ENCODE measurements at regions not wholly inside any gene's neighbourhood (a gene's known extent, or its start where the extent isn't known, plus 50 kb on each side); places are given as distances from the start of the nearest gene placed in this dataset.

DNA sequence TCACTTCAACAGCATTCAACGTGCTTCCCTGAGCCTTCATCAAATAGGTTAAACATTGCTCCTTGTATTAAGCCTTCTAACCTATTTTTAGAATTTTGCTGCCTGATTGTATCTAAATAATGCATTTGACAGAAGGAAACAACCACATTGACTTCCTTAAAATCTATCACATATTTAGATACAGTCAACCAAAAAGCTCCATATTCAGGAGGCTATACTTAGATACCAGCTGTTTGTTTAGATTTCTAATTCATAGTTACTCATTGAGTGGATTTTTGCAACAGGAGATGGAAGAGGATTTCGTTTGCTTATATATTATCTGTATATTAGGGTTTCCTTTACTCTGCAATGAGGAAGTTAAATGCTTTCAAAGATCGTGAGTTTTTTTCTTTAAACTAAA, 241.1 kb upstream of the PPP1R2C start:
- DNase-seq = no peak

DNA sequence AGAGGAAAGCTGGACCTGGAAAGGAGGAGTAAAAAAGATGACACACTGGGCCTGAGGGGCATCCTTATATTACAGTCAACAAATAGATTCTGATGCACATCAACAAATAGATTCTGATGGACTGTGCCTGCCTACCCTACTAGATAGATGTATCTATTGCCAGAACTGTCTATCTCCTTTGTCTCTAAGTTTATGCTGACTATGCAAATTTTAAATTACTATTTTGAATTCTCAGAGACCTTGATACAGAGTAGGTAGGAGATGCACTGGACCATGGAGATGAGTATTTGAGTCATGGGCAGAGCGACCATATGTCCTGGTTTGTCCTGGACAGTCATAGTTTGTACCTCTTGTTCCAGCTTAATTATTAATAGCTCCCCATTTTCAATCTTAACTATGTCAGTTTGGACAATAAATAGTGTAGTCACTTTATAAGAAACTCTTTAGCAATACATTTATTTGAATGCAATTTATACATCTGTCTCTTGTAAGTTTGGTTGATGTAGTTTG, 247.9 kb upstream of the PPP1R2C start:
- DNase-seq = no peak

DNA sequence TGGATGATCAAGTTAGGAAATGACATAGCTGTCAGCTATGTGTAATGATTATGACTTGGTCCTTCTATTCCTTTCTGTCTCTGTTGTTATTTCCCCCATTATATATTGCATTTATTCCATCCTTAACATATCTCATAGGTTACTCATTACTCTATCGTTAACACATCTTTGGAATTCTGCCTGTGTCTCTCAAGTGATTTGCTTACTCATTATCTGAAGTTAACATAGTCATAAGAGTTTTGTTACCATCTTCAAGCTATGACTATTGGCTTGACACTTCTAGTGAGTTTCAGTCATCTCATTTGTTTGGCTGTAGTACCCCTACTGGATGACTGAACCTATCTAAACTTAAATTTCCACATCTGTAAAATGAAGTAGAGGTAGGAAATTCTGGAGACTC, 286.1 kb upstream of the PPP1R2C start:
- no peak for DNase-seq

DNA sequence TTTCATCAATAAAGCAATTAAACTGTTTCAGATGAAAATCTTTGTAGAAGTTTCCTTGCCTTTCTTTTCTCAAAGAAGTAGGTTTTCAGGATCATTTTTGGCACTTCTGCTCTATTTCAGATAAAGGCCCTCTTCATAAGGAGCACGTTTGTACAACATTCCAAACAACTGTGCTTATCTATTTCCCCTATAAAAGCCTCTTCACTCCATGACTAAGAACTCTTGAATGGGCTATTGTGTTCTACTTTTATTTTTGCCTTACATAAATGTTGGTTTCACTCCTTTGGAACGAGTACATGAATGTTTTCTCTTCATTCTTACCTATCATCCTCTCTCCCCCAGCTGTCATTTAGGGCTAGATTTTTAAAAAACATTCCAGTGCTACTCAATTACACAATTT, 288.0 kb upstream of the PPP1R2C start:
- DNase-seq = no peak

DNA sequence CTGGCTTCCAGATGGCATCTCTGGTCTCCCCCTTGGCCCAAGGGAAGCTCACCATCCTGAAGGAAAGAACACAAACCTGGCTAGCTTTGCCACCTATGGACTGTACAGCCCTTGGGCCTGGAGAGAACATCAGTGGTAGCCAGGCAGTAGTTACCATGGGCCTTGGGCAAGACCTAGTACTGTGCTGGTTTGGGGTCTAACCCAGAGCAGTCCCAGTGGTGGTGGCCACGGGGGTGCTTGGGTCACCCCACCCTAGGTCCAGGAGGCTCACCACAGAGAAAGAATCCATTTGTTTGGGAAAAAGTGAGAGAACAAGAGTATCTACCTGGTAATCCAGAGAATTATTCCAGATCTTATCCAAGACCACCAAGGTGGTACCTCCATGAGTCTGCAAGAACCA, 290.7 kb upstream of the PPP1R2C start:
- DNase-seq = no peak

DNA sequence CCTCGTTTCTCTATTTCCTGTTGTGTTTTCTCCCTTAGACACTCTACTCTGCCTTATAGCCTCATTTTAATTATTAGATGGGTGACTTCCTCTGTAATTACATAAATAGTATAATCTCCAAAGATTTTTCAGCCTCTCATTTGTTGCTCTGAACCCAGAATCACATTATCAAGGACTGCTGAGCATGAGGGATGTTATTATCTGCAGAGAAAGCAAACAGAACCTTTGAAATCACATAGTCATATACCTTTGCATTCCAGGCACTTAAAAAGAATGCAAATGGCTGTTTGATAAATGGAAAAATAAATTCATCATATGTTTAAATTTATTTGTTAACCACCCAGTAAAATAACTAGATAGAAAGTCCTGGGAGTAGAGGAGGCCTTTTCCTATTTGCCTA, 305.1 kb upstream of the PPP1R2C start:
- DNase-seq = no peak

DNA sequence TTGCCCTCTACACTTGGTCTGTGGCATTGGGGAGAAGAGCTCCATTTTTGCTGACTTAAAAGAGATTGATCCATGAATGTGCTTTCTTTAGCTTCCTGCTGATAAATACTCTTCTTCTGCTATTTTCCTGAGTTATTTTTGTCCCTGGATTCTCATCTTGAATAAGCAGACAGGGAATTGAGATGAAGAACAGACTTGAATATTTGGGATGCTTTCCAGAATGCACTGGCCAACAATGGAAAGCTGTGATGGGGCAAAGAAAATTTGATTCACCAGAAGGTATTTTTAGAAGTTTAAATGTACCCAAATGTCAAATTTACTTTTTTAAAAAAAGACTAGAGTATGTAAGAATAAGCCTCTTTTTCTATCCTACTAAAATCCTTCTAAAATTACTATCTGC, 309.9 kb upstream of the PPP1R2C start:
- no peak for DNase-seq

DNA sequence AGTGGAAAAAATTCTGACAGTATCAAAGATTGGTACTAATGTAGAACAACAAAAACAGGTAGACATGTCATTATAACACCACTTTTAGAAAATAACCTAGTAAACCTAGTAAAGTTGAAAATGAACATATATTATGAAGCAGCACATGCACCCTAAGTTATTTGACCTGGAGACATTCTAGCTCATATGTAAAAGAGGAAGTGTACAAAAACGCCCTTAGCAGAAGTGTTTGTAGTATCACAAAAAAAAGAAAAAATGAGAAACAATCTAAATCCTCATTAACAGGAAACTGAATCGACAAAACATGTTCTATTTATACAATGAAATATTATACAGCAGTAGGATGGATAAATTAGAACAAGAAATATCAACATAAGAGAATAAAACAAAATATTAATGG, 318.9 kb upstream of the PPP1R2C start:
- no peak for DNase-seq

DNA sequence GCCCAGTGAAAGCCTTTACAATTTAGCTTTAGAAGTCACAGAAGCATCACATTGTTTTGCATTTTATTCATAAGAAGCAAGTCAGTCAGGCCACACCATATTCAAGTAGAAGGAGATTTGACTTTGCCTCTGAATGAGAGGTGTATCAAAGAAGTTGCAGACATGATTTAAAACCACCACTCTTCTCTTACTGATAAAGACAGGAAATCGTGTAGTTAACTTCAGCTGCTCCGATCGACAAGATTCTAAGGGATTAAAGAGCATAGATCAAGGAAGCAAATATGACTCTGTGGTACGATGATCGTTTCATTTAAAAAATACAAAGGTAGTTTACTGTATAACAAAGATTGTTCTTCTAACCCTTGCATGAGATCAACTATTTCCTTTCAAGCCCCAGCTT, 328.0 kb upstream of the PPP1R2C start:
- DNase-seq = no peak

DNA sequence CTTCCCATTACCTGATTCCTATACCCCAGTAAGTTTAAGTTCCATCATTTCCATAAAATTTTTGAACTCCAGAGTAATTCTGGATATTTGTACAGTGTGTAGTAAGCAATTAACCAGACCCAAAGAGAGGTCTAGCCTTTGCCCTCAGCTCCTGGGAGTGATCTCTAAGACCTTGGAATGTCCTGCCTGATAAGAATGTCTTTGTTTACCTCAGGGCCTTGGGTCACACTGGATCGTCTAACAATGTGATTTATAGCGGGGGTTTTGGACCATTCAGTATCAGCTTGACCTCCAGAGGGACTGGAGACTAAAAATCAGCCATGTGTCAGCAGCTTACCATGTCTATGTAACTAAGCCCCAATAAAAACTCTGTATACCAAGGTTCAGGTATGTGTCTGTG, 330.9 kb upstream of the PPP1R2C start:
- DNase-seq = no peak

DNA sequence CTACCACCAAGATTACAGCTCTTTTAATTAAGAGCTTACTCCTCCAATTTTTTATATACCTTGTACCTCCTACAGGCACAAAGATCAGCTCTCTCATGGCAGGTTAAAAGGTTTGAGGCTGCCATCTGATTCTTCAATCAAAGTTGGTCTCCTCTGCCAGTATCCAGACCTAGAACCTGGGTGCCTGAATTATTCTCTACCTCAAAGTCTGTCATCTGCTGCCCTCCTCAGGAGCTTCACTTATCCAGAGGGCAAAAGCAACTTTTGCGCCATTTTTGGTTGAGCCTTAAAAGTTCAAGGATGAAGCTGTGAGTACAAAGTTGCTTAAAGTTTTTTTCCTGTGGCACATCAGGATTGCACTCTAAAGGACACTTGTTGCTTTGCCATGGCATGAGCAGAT, 343.7 kb upstream of the PPP1R2C start:
- no peak for DNase-seq

DNA sequence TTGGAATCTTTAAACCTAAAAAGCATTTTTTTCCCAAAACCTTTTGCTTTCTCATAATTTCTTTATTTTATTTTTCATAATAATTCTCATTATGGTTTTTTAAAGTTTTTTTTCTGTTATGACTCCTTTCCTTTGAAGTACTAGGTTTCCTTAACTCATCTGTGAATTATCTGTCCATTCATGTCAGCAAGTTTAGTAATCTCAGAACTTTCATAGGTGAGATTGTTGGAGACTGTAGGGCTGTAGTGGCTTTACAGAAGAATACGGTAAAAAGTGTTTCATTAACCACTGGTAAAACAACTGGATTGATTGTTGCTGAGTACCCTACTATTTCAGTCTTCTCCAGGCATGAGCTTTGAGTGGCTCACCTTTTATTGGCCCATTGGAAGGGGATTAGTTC, 361.7 kb upstream of the PPP1R2C start:
- no peak for DNase-seq

DNA sequence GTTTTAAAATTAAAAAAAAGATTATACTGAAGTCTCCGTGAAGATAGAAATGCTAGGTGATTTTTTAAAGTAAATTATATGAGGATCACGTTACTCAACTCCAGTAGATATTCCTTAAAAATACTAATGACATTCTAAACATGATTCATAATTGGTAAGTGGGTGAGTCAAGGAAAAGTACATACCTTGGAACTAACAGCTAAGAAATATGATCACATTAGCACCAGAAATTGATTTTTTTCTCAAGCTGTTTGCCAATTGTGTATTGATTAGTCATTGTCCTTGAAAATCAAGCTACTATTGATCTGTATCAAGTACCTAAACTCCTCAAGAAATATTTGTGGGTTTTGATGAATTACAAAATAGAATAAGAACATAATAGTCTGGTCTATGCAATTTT, 362.6 kb upstream of the PPP1R2C start:
- no peak for DNase-seq

DNA sequence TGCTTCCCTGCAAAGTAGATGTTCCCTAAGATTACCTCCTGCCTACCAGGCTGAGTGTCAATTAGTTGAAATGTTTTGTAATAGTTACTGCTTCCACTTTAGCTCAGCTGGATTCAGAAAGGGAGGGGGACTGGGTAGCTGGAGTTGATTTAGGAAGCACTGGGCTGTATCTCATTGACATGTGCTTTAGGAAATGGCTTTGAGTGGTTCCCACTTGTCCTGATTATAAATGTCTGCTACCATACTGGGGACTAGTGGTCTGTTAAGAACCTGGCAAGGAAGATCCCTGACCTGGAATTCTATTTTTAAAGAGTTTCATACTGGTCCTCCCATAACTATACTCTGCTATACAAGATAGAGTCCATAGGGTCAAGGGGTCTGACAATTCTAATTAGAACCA, 363.9 kb upstream of the PPP1R2C start:
- no peak for DNase-seq

DNA sequence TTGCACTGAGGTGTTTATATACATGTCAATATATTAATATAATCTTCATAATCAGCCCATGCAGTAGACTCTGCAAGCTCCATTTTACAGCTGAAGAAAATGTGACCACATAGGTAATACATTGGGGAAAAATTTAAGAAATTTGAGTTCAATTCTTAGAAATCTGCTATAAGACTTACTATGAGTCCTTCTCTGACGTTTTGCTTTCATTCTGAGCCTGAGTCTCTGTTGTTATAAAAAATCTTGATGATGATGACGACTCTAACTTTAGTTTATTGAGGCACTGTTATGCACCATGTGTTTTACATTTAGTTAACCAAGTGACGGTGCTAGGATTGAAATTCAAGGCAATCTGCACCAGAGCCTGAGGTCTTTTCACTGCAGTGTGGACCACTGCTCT, 370.3 kb upstream of the PPP1R2C start:
- no peak for DNase-seq

DNA sequence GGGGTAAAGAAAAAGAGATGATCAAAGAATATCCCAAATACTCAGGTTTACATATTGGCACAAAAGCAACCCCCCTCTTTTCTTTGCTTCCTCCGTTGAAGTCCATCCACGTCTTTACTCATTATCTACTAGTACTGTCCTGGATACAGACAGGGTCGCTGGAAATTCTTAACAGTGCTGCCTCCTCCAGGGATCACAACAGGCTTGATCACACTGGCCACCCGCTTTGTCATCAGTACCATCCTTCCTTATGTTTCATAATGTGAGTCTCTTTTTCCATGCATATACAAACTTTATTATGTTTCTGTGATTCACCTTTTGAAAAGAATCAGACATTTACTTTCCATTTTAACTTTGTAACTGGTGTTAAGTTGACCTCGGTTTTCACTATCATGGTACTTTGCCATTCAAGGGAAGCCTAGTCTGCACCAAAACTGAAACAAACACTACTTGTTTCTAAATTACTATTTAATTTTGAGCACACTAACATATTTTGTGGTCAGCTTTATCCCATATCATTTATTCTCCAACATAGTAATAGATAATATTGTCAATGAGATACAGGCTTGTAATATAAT, 387.5 kb upstream of the PPP1R2C start:
- no peak for DNase-seq

DNA sequence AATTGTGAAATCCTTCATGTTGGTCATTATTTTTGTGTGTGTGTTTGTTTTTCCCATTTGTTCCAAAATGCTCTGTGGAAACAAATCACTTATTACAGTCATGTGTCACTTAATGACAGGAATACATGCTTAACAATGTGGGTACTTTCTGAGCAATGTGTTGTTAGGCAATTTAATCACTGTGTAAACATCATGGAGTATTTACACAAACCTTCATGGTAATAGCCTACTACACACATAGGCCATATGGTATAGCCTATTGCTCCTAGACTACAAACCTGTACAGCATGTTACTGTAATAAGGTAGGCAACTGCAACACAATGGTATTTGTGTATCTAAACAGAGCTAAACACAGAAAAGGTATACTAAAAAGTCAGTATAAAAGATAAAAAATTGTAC, 388.9 kb upstream of the PPP1R2C start:
- DNase-seq = no peak

DNA sequence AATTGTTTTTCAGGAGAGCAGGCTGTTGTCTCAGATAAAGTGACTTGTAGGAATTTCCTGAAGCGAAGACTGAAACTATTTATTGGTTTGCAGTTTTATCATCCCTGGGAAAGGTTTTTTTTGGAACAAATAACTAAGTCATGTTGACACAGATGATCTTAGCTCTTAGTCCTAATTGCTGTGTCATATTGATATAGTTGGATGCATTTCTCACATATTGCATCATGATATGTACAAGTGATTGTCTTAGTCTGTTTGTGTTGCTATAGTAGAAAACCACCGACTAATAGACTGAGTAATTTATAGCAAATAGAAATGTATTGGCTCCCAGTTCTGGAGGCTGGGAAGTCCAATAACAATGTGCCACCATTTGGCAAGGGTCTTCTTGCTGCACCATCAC, 397.5 kb upstream of the PPP1R2C start:
- no peak for DNase-seq

DNA sequence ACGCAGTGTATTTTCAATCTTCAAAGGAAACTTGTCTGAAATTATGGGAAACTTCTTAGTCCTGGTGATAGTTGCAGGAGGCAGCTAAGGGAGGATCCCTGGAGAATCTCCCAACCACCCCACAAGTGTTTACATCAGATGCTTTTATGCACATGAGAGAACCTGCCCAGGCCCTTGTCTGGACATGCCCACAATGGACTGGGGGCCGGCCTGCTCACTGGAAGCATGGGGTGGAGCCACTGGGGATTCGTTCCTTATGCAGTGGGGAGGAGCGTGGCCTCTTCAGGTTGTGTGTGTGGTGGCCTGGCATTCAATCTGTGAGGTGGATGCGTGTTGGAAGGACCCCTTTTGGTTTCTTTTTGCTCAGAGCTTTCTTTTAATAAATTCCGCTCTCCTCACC, 398.7 kb upstream of the PPP1R2C start:
- DNase-seq = no peak

DNA sequence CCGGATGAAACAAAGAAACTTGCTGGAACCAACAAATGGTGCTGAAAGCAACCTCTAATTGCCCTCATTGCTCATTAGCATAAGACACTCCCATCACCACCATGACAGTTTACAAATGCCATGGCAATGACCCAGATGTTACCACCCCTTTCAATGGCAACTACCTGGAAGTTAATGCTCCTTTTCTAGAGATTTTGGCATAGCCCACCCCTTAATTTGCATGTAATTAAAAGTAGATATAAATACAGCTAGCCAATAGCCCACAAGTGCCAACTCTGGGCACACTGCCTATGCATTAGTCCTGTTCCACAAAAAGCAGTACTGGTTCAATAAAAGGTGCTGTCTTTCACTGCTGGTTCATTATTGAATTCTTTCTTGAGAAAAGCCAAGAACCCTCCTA, 410.3 kb upstream of the PPP1R2C start:
- no peak for DNase-seq

DNA sequence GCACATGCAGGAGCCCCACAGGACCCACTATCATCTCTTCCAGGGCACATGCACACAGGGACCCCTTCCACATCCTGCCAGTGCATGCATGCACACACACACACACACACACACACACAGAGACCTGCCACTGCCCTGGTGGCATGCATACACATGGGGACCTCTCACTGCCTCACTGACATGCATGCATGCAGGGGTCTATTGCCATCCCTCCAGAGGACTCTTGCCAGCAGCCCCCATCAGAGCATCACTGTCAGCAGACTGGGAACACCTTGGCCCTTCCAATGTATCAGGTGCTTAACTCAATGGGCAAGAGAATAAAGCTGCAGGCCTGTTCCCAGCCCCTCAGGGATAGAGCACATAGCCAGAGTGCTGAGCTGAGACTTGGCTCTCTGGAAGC, 433.6 kb upstream of the PPP1R2C start:
- DNase-seq = no peak

DNA sequence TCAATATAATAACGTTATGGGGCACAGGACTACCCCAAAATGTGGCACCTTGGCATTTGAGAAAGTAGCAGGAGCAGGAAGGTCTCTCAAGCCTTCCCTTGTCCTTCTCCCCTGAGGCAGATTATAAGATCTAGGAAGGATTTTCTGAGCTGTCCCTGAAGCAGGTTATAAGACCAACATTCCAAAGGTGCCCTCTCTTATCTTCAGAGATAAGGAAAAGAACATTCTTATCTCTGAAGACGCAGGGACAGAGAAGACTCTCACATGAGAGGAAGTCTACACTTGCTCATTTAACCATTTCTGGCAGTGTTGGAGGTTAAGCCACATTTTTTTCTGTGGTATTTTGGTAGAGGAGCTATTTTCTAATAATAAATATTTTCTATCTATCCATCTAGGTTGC, 437.9 kb upstream of the MAOA start:
- no peak for DNase-seq

DNA sequence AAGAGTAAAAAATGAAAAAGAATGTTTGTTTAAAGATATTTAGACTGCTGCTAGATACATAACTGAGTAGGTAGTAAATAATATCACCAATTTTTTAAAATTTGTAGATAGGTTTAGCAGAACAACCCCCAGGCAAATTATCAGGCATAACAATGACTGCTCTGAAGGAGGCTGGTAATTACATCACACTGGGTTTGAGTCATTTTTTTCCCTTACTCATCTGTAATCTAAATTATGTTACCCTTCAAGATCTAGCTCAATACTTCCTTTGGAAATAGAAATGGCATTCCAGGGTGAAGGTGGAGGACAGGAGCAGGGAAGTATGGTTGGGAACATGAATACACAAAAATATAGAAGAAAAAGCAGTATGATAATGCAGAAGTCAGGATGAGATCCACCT, 431.6 kb upstream of the MAOA start:
- no peak for DNase-seq

DNA sequence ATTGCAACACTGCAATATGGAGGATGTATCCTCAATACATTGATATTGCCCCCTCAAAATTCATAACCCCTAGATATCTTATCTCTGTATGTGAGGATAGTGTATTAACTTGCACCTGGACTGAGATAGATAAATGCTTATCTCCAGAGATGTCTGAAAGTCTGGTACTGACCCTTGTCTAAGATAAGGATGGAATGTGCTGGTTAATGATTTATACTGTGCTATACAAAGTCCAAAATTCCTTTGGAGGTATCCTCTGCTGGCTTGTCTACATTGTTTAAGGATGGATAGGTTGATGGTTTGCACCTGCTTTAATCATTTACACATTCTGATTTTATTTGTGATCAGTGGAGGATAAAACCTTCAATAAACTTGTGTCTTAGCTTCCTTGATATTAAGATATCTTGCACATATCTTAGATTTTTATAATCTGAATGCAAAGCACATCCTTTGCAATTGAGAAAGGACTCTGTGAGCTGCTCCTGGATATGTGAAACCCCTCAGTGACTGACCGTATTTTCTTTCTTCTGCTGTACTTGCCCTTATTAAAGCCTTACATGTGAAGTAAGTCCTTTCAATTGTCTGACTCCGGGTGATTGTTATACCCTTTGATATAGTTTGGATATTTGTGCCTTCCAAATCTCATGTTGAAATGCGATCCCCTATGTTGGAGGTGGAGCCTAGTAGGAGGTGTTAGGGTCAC, 430.3 kb upstream of the MAOA start:
- DNase-seq = no peak

DNA sequence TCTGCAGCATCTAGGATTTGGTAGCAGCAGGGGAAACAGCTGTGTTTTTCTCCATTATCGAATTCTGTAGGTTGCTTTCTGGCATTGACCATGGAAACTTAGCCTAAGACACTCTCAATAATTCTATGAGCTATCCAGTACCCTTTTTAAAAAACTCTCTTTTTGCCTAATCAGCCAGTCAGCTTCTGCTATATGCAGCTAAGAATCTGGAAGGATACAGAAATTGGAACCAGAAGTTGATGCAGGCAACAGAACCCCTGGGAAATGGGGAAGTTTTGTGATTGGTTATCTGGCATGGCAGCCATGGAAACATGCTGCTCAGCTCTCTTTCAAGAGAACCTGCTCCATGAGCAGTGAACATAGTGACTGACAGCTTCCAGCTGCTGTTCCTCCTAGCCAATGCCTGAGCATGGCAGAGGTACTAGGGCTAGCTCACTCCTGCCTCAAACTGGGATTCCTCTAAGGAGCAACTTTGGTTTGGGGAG, 417.6 kb upstream of the MAOA start:
- no peak for DNase-seq
